Pancreas (tissue), 10 donors: ENCODE measurements at regions not wholly inside any gene's neighbourhood (a gene's known extent, or its start where the extent isn't known, plus 50 kb on each side); places are given as distances from the start of the nearest gene placed in this dataset.

Source experiments
- ATAC-seq, 4 donors: fragments of 200-7000 bp; cut with Tn5 transposase; one replicate each; pipeline versions ENCODE4 v1.8.0 to v1.9.1; 2020; ENCODE audit warnings: mild to moderate bottlenecking in 4 of 4, moderate library complexity in 4 of 4
- DNase-seq, 6 donors: peaks; one replicate each; pipeline ENCODE4 v3.0.0-alpha.2; 2020
- FAIRE-seq: peaks from 2 replicates; lab custom pipeline; 2012; peaks lifted over from hg19 to GRCh38; lab: Jason Lieb, UNC
- H3K27ac ChIP-seq, 4 donors: fragments of 200-600 bp; sonication (generic); 1 replicate in 3 of 4; 2 replicates in 1 of 4; pipeline versions ENCODE4 v1.5.0 to v1.8.0; 2020
- H3K27me3 ChIP-seq, 4 donors: fragments of 200-600 bp; one replicate each; pipeline ENCODE4 v1.8.0; 2021
- H3K36me3 ChIP-seq, 3 donors: fragments of 200-600 bp; sonication (generic) in 1 of 3; one replicate each; pipeline versions ENCODE4 v1.5.0 to v1.8.0; 2020 to 2021
- H3K4me1 ChIP-seq, 3 donors: fragments of 200-600 bp; one replicate each; pipeline ENCODE4 v1.8.0; 2021
- H3K4me3 ChIP-seq, 4 donors: fragments of 200-600 bp; sonication (generic) in 2 of 4; one replicate each; pipeline versions ENCODE4 v1.5.0 to v1.8.0; 2020 to 2021
- H3K9me3 ChIP-seq, 4 donors: fragments of 200-600 bp; one replicate each; pipeline ENCODE4 v1.8.0; 2021
- CTCF ChIP-seq, 4 donors: fragments of 200-600 bp; sonication (generic) in 3 of 4; IDR thresholded peaks; one replicate each; pipeline versions ENCODE4 v1.5.0 to v1.8.0; 2021; ENCODE audit warnings: antibody characterized with exemption in 4 of 4
- WGBS, 2 donors: extraction: QIAGEN DNeasy Blood & Tissue Kit; methylation state at CpG; one replicate each; pipeline ENCODE4 v1.1.7; 2013; 5-methylcytosine and 5-hydroxymethylcytosine counted together
- intact Hi-C, 3 donors: fragments of 100-400 bp; cut with DNase I; formaldehyde crosslinking; loops; one replicate each; pipeline versions ENCODE4 v1.11.1 to v1.14.2; 2022
- donor health status: healthy with polysubstance abuse.
- donor health status: DM: no; HTN: no; CAD: no; lungs with moderate emphysema.
- donor health status: DM: no; HTN: no; CAD: no.
- donor health status: control.
- donor health status: control.
- donor health status: Bipolar disorder and iron deficiency.
- donor health status: DM: yes; HTN: yes; CAD: no.
- donor health status: DM: no; HTN: no; CAD: no.
- donor health status: DM: no; HTN: no; CAD: no.
- donor health status: DM: yes; HTN: yes; CAD: no.

- intact Hi-C loops = no loop called here
- TF ChIP-seq CTCF (IDR thresholded peaks at IDR 0.05) = no peak
- Histone ChIP-seq H3K36me3 (no peaks in the 10 kb centered on the region), H3K4me3 (no peak overlapping the region), H3K27me3 (no peaks in the 10 kb centered on the region), H3K9me3 (no peaks in the 10 kb centered on the region), H3K27ac (peak overlapping the region in 2 of 4 donors; percentile 30 to 57), H3K4me1 (peaks cover 0 to 4% (median 0%) of the 10 kb centered on the region in 3 donors)
- DNase-seq (peak in 2 of 6 donors; percentile 4 to 16), ATAC-seq (peak in 3 of 4 donors; percentile 77 to 88 (median 78)), FAIRE-seq (no peak)
- WGBS, 2 donors = 42 to 53% methylated on average over 6 of the region's 6 CpGs
Observed at GRCh38 chr20:39986173-39986904, 702.7 kb downstream of the MAFB start.

GRCh38 chr20:39985271-39985827 lies 703.7 kb downstream of the MAFB start:
- Histone ChIP-seq H3K36me3 (no peaks in the 10 kb centered on the region), H3K4me3 (no peak overlapping the region), H3K27ac (no peak overlapping the region), H3K4me1 (peaks cover 0 to 4% (median 0%) of the 10 kb centered on the region in 3 donors), H3K9me3 (no peaks in the 10 kb centered on the region), H3K27me3 (no peaks in the 10 kb centered on the region)
- 70 to 79% methylated on average over 5 of the region's 5 CpGs for WGBS, 2 donors
- ATAC-seq (no peak), FAIRE-seq (no peak), DNase-seq (no peak)
- TF ChIP-seq CTCF (IDR thresholded peaks at IDR 0.05) = no peak
- intact Hi-C loops = no loop called here

GRCh38 chr20:39983655-39984054 lies 705.4 kb downstream of the MAFB start:
- intact Hi-C loops = no loop called here
- TF ChIP-seq CTCF (IDR thresholded peaks at IDR 0.05) = no peak
- no peak overlapping the region for H3K27ac ChIP-seq
- no peak overlapping the region for H3K4me3 ChIP-seq
- no peaks in the 10 kb centered on the region for H3K9me3 ChIP-seq
- DNase-seq = no peak
- peaks cover 0 to 4% (median 0%) of the 10 kb centered on the region in 3 donors for H3K4me1 ChIP-seq
- FAIRE-seq = no peak
- WGBS, 2 donors = 15 to 33% methylated on average over 1 of the region's 1 CpG
- no peaks in the 10 kb centered on the region for H3K27me3 ChIP-seq
- ATAC-seq = peak in 2 of 4 donors; percentile 42 to 46
- no peaks in the 10 kb centered on the region for H3K36me3 ChIP-seq

- intact Hi-C loops = no loop called here
- DNase-seq (no peak), FAIRE-seq (no peak), ATAC-seq (no peak)
- Histone ChIP-seq H3K27me3 (no peaks in the 10 kb centered on the region), H3K27ac (no peak overlapping the region), H3K9me3 (no peaks in the 10 kb centered on the region), H3K4me1 (peaks cover 0 to 4% (median 0%) of the 10 kb centered on the region in 3 donors), H3K36me3 (no peaks in the 10 kb centered on the region), H3K4me3 (no peak overlapping the region)
- TF ChIP-seq CTCF (IDR thresholded peaks at IDR 0.05) = no peak
- 36 to 38% methylated on average over 2 of the region's 2 CpGs for WGBS, 2 donors
Observed at GRCh38 chr20:39983183-39983582, 705.9 kb downstream of the MAFB start.

- ATAC-seq = no peak
- WGBS, 2 donors = 73 to 78% methylated on average over 6 of the region's 6 CpGs
- H3K27me3 ChIP-seq = no peaks in the 10 kb centered on the region
- no peak for FAIRE-seq
- TF ChIP-seq CTCF (IDR thresholded peaks at IDR 0.05) = no peak
- H3K4me1 ChIP-seq = no peaks in the 10 kb centered on the region
- H3K27ac ChIP-seq = no peak overlapping the region
- no peaks in the 10 kb centered on the region for H3K9me3 ChIP-seq
- no peaks in the 10 kb centered on the region for H3K36me3 ChIP-seq
- intact Hi-C loops = no loop called here
- no peak overlapping the region for H3K4me3 ChIP-seq
- no peak for DNase-seq
Observed at GRCh38 chr20:39974966-39975501, 714.0 kb downstream of the MAFB start.
